Epithelial cell of esophagus (primary cell): ENCODE measurements at regions not wholly inside any gene's neighbourhood (a gene's known extent, or its start where the extent isn't known, plus 50 kb on each side); places are given as distances from the start of the nearest gene placed in this dataset.

Experiments
- DNase-seq: peaks from one replicate; pipeline ENCODE4 v3.0.0; 2010; ENCODE audit warnings: low read depth
- H3K4me3 ChIP-seq: 2 replicates; pipeline ENCODE4 v1.5.1; 2011; ENCODE audit warnings: mild to moderate bottlenecking, low read length, control low read depth
- CTCF ChIP-seq: IDR thresholded peaks from 2 replicates; pipeline ENCODE4 v1.5.1; 2011; ENCODE audit warnings: low read depth, mild to moderate bottlenecking, low read length, control low read depth, inconsistent platforms; ENCODE audit not compliant: insufficient read depth; ENCODE audit errors: missing control alignments

- DNase-seq, result no peak
- H3K4me3 ChIP-seq, result no peak overlapping the region
Observed at GRCh38 chr9:73056245-73056644, 95.4 kb upstream of the ANXA1 start.

DNA sequence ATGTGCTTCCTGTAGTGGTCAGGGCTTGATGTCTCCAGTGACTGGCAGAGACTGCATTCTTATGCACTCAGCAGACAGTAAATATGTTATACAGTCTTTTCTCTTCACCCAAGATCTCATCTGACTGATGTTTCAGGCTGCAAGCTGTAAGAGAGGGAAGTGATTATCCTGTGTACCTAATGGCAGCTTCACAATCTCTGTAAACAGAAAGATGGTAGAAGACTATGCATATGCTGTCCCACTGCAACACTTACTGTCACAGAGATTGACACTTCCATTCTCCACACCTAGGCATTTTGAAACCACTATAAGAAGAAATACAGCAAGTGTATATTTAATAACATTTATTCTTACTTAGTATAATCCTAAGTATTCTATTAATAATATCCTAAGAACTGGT is 97.6 kb upstream of the ANXA1 start:
- no peak for TF ChIP-seq CTCF

More at GRCh38 chr9:73056245-73056644, 95.4 kb upstream of the ANXA1 start:
- no peak for TF ChIP-seq CTCF

DNA sequence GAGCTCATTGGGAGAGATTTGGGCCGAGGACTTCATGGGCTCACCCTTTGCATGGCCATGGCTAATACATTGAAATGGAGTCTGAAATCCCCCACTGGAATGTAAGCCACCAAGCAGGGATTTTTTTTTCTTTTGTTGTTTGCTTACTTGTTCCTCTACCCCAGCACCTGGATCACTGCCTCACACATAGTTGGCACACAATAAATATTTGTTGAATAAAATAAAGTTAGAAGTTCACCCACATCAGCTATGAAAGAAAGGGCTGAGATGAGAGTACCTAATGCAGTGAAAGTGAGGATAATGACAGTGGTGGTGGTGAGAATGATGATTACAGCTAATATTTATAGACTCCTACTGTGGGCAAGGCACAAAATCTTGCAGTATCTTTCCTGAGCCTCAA is 98.1 kb upstream of the ANXA1 start:
- no peak overlapping the region for H3K4me3 ChIP-seq
- no peak for TF ChIP-seq CTCF
- DNase-seq, result no peak

More for the DNA sequence above, 97.6 kb upstream of the ANXA1 start:
- no peak for DNase-seq
- no peak overlapping the region for H3K4me3 ChIP-seq

DNA sequence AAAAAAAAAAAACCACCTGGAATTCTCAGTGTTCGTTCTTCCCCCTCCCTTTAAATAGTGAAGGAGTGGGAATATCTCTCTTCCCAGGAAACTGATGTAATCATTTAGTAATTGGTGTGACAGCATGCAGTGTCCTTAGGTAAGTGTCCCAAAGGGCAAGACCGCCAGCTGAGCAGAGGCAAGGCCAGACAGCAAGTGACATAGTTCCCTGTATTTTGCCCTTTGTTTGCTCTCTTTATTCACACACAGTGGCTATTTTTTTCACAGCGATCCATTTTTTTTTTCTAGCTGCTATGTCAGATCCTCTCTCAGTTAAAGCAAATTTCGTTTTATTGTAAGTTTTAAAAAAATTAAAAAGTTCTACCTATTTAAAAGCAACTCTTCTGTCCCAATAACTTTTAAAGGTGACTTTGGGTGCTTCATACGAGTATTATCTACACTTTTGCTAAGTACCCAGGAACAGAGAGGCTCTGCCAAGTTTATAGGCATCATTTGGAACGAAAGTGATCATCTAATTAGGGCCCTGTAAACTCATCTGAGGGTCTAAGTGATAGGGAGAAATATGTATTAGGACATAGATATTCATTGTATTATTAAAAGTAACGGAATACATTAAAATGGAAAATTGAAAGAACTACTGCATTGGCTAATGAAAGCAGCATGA is 98.2 kb upstream of the ALDH1A1 start:
- DNase-seq, result no peak
- no peak for TF ChIP-seq CTCF
- no peak overlapping the region for H3K4me3 ChIP-seq

DNA sequence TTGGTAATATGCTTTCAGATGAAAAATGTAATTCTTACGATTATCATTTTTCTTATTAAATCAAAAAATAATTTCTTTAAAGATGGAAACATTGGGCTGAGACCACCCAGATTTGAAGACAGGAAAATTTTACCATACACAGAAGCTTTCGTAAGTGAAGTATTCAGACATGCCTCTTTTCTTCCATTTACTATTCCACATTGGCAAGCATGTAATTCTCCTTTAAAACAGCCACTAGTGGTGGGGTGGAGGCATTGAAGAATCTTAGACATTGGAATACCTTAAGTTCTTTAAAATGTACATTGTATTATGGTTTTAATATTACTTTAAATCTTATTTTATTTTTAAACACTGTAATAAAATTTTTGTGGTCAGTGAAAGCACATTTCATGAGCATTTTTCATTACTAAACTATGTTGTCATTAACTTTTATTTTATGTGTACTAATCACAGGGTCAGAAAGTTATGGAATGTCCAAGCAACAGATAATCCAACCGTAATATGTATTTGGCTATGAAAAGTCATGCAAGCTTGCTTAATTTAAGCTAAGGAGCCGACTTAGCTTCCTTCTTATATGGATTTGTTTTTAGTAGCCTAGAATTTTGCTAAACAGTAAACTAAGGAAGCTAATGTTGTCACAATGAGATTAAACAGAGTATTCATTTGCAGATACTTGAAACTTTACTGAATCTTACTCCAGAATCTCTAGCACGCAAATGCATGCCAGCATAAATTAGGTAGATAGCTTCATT is 97.4 kb upstream of the ALDH1A1 start:
- no peak overlapping the region for H3K4me3 ChIP-seq
- DNase-seq, result no peak
- no peak for TF ChIP-seq CTCF

DNA sequence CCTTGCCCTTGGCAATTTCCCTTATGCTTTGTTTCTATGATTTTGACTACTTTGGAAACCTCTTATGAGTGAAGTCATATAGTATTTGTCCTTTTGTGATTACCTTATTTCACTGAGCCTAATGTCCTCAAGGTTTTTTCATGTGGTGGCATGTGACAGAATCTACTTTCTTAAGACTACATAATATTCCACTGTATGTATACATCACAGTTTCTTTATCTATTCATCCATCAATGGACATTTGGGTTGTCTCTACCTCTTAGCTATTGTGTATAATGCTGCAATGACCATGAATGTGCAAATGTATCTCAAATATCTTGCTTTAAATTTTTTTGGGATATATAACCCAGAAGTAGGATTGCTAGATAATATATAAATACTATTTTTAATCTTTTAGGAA is 96.4 kb upstream of the ALDH1A1 start:
- DNase-seq, result no peak
- TF ChIP-seq CTCF, result no peak
- no peak overlapping the region for H3K4me3 ChIP-seq
